Activated CD4-positive, alpha-beta T cell treated with anti-CD3 and anti-CD28 coated beads, Interleukin-2, amount 50 U/mL, for 24 hours (primary cell): ENCODE measurements at regions not wholly inside any gene's neighbourhood (a gene's known extent, or its start where the extent isn't known, plus 50 kb on each side); places are given as distances from the start of the nearest gene placed in this dataset.
"Not testable (repeated sequence)": the region's sequence is repeated elsewhere in the genome, so short reads cannot be mapped to it uniquely, and the experiment has no call there.

Experiments
- DNase-seq, 2 donors: peaks; one replicate each; pipeline ENCODE4 v3.0.0-alpha.2; 2020; ENCODE audit warnings: low read depth in 1 of 2, low spot score in 1 of 2

- DNase-seq = no peak
Observed at GRCh38 chr7:155939350-155939749, 127.1 kb upstream of the SHH start.

GRCh38 chr7:155938129-155938528 lies 125.9 kb upstream of the SHH start:
- no peak for DNase-seq

GRCh38 chr7:155935726-155936125 lies 123.5 kb upstream of the SHH start:
- no peak for DNase-seq

GRCh38 chr7:155935005-155935557 lies 122.8 kb upstream of the SHH start:
- DNase-seq = no peak

GRCh38 chr7:155932324-155932723 lies 120.1 kb upstream of the SHH start:
- DNase-seq = not testable (repeated sequence)

GRCh38 chr7:155931396-155932085 lies 119.3 kb upstream of the SHH start:
- no peak for DNase-seq

- DNase-seq = no peak
Observed at GRCh38 chr7:155930527-155930926, 118.3 kb upstream of the SHH start.

GRCh38 chr7:155930061-155930460 lies 117.8 kb upstream of the SHH start:
- DNase-seq = no peak

- no peak for DNase-seq
Observed at GRCh38 chr7:155928583-155928982, 116.3 kb upstream of the SHH start.

- DNase-seq = no peak
Observed at GRCh38 chr7:155927905-155928304, 115.6 kb upstream of the SHH start.

GRCh38 chr7:155925682-155926081 lies 113.4 kb upstream of the SHH start:
- no peak for DNase-seq

GRCh38 chr7:155922067-155922816 lies 110.0 kb upstream of the SHH start:
- DNase-seq = no peak

GRCh38 chr7:155921804-155922066 lies 109.5 kb upstream of the SHH start:
- no peak for DNase-seq

- no peak for DNase-seq
Observed at GRCh38 chr7:155921086-155921803, 109.0 kb upstream of the SHH start.

- no peak for DNase-seq
Observed at GRCh38 chr7:155920068-155920461, 107.8 kb upstream of the SHH start.

GRCh38 chr7:155919391-155920067 lies 107.3 kb upstream of the SHH start:
- DNase-seq = no peak

- DNase-seq = no peak
Observed at GRCh38 chr7:155918720-155919390, 106.6 kb upstream of the SHH start.

GRCh38 chr7:155917836-155918430 lies 105.7 kb upstream of the SHH start:
- DNase-seq = no peak

GRCh38 chr7:155916926-155917655 lies 104.8 kb upstream of the SHH start:
- no peak for DNase-seq

- no peak for DNase-seq
Observed at GRCh38 chr7:155914341-155914740, 102.1 kb upstream of the SHH start.
